ENCODE measurements at regions not wholly inside any gene's neighbourhood (a gene's known extent, or its start where the extent isn't known, plus 50 kb on each side); places are given as distances from the start of the nearest gene placed in this dataset.

GRCh38 chr20:6483727-6484126 lies 283.8 kb upstream of the BMP2 start:
- no peak for DNase-seq

DNA sequence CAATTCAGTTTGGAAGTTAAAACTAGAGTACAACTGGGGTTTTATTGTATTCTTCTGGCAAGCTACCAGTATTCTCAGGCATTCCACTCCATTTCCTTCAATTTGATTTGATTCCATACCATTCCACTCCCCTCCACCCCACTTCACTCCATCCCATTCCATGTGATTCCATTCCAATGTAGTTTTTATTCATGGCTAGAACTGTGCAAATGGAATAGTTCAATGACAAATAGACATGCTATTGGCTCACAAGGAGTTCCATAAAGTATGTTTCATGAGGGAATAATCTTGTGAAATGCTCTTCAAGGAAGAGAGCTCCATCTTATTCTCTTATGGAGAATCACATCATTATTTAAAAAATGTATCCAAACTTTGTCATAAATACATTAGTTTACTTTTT lies 285.0 kb upstream of the BMP2 start:
- no peak for DNase-seq

- DNase-seq: no peak
Observed at GRCh38 chr20:6480328-6481200, 286.9 kb upstream of the BMP2 start.

DNA sequence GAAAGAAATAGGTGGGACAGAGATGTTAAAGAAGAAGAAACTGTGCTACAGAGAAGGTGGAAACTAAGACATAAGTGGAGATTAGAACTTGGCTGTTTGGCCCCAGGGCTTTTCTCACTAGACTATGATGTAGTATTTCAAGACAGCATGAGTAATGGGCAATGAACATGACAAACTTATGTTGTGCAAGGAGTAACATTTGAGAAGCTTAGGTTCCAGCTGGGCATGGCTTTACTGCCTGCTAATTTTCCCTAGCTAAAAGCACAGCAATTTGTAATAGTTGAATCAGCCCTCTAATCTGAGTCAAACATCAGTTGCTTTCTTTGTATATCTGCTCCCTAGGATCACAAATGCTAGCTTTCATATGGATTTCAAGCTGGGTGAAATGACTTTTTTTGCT lies 294.3 kb upstream of the BMP2 start:
- DNase-seq: no peak

- DNase-seq: no peak
Observed at GRCh38 chr20:6471871-6472270, 295.6 kb upstream of the BMP2 start.

GRCh38 chr20:6471110-6471647 lies 296.3 kb upstream of the BMP2 start:
- no peak for DNase-seq

GRCh38 chr20:6469695-6470094 lies 297.8 kb upstream of the BMP2 start:
- DNase-seq: no peak

GRCh38 chr20:6468423-6469116 lies 298.9 kb upstream of the BMP2 start:
- DNase-seq: no peak

GRCh38 chr20:6467562-6467961 lies 299.9 kb upstream of the BMP2 start:
- DNase-seq: no peak

DNA sequence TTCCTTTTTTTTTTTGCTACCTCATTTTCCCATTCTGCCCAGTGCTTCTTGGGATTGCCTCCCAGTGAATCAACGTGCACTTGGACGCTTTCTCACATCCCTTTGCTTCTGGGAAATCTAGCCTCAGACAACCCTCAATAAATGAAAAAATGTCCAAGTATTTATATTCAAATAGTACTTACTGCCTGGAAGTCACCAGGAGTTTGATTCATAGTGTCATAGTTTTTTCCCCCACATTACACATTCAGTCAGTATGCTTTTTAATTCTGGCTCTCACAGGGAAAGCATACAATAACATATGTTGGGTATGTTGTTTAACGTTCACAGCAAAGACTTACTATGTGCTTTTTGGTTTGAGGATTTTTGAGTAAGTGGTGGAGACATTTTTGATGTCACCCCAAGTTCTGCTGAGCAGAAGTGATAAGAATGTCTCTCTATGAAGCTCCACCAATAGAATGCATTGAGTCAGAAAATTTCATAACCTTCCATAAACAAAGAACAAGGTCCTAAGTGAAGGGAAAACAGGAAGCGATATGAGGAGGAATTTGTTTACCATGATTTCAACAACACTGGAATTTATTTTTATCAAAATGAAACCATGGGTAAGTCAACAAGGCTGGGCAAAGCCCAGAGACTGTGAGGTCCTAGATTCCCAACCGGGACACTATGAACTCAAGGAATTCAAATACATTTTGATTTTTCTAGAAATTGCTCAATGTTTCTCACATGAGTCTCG lies 301.2 kb upstream of the BMP2 start:
- DNase-seq: no peak

GRCh38 chr20:6450841-6451240 lies 316.6 kb upstream of the BMP2 start:
- no peak for DNase-seq

DNA sequence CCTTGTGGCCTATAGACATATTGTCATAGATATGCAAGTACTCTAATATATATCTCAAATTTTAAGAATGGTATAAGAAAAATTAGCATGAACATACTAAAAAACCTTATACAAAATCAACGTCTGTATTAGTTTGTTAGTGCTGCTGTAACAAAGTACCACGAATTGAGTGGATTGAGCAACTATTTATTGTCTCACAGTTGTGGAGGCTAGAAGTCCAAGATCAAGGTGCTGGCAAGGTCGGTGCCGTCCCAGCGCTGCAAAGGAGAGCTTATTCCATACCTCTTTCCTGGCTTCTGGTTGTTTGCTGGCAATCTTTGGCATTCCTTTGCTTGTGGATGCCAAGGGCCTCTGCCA lies 317.6 kb upstream of the FERMT1 start:
- no peak for DNase-seq

GRCh38 chr20:6439737-6440442 lies 317.1 kb upstream of the FERMT1 start:
- no peak for DNase-seq

DNA sequence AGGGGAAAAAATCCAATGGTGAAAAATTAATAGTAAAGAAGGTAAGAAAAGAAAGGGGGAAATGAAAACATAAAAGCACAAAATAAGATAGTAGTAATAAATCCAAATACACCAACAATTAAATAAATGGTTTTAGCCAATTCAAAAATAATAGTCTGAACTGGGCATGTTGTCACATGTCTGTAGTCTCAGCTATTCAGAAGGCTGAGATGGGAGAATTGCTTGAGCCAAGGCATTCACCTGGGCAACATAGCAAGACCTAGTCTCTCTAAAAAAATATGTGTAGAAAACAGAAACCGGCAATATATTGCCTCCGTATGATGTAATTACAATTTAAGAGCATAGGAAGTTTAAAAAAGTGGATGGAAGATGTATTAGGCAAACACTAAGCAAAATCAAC lies 311.3 kb upstream of the FERMT1 start:
- DNase-seq: no peak

DNA sequence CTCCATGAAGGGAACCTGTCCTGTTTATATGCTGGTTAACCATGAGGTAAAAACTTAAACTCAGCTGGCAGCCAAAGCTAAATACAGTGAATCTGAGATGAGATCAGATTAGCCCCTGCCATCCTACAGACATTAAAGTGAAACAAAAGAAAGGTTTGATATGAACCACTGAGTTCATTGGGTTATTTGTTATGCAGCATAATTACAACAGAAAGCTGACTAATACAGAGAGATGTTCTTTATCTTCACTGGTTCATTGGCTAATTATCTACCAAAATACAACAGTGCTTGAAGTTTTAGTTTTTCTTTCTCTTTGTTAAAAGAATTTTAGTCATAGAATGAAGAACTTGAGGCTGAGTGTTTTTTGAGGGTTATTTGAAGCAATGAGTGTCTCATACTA lies 307.6 kb upstream of the FERMT1 start:
- DNase-seq: no peak

GRCh38 chr20:6426287-6426891 lies 303.6 kb upstream of the FERMT1 start:
- no peak for DNase-seq

GRCh38 chr20:6421321-6422248 lies 298.8 kb upstream of the FERMT1 start:
- no peak for DNase-seq

GRCh38 chr20:6420336-6420735 lies 297.5 kb upstream of the FERMT1 start:
- DNase-seq: no peak

- no peak for DNase-seq
Observed at GRCh38 chr20:6418732-6419131, 295.9 kb upstream of the FERMT1 start.

DNA sequence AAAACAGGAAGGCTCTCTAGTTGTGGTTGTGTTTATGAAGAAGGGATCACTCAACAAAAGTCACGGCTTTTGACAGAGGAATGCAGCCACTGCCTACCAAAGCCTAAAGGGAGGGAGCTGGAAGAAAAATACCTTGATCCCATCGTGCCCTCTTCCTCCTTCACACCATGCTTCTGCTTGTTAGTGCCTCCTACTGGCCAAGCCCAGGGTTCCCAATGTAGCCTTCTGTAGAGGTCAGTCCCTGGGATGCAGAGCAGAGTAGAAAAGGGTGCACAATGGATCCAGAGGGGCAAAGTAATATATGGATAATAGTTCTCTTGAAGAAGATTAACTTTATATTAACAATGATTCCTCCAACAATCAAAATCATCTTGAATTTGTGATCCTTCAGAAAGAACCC lies 293.5 kb upstream of the FERMT1 start:
- DNase-seq: no peak

GRCh38 chr20:6411651-6412050 lies 288.8 kb upstream of the FERMT1 start:
- DNase-seq: no peak
